Glutamatergic neuron (in vitro differentiated cells): ENCODE measurements at regions not wholly inside any gene's neighbourhood (a gene's known extent, or its start where the extent isn't known, plus 50 kb on each side); places are given as distances from the start of the nearest gene placed in this dataset.

Source experiments
- DNase-seq: peaks from one replicate; pipeline ENCODE4 v3.0.0; 2022
- H3K27ac Mint-ChIP-seq: one replicate; pipeline ENCODE4 v1.8.0; 2020; ENCODE audit warnings: mild to moderate bottlenecking, mixed read lengths, inconsistent platforms; ENCODE audit not compliant: unreplicated experiment
- H3K27me3 Mint-ChIP-seq: one replicate; pipeline ENCODE4 v1.8.0; 2020; ENCODE audit warnings: mild to moderate bottlenecking, moderate library complexity, mixed read lengths, inconsistent platforms; ENCODE audit not compliant: unreplicated experiment
- H3K36me3 Mint-ChIP-seq: one replicate; pipeline ENCODE4 v1.8.0; 2020; ENCODE audit warnings: mild to moderate bottlenecking, mixed read lengths, inconsistent platforms; ENCODE audit not compliant: unreplicated experiment
- H3K4me1 Mint-ChIP-seq: one replicate; pipeline ENCODE4 v1.8.0; 2020; ENCODE audit warnings: mild to moderate bottlenecking, low read depth, mixed read lengths, inconsistent platforms; ENCODE audit not compliant: unreplicated experiment
- H3K4me3 Mint-ChIP-seq: one replicate; pipeline ENCODE4 v1.8.0; 2020; ENCODE audit warnings: mild to moderate bottlenecking, mixed read lengths, inconsistent platforms; ENCODE audit not compliant: unreplicated experiment
- H3K9me3 Mint-ChIP-seq: one replicate; pipeline ENCODE4 v1.8.0; 2020; ENCODE audit warnings: mild to moderate bottlenecking, moderate library complexity, mixed read lengths, inconsistent platforms; ENCODE audit not compliant: unreplicated experiment
- TF ChIP-seq, protein P1 (sequence below): fragments of 200-600 bp; sonication (generic); IDR thresholded peaks from one replicate; pipeline ENCODE4 v1.5.0; 2021; ENCODE audit not compliant: partially characterized antibody, unreplicated experiment

DNA sequence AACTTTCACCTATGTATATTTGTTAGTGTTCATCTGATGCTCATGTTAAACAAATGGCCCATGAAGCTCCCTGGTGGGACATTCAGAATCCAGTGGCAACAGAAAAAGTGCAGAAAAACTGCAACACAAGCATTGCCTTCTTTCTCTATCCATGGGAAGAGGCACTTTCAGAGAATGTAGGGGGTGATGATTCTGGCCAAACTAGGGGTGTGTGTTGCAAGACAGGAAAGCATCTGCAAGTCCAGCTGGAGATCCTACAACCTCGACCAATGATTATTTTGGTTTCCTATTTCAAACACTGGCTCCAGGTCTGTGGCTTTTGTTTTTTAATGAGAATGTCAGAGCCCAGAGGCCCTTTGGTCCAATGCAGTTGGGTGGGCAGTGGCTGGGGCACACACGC lies 198.7 kb downstream of the CXCL12 start:
- TF ChIP-seq, protein P1, sequence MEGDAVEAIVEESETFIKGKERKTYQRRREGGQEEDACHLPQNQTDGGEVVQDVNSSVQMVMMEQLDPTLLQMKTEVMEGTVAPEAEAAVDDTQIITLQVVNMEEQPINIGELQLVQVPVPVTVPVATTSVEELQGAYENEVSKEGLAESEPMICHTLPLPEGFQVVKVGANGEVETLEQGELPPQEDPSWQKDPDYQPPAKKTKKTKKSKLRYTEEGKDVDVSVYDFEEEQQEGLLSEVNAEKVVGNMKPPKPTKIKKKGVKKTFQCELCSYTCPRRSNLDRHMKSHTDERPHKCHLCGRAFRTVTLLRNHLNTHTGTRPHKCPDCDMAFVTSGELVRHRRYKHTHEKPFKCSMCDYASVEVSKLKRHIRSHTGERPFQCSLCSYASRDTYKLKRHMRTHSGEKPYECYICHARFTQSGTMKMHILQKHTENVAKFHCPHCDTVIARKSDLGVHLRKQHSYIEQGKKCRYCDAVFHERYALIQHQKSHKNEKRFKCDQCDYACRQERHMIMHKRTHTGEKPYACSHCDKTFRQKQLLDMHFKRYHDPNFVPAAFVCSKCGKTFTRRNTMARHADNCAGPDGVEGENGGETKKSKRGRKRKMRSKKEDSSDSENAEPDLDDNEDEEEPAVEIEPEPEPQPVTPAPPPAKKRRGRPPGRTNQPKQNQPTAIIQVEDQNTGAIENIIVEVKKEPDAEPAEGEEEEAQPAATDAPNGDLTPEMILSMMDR: no peak
- Mint-ChIP-seq H3K9me3 (no peaks in the 10 kb centered on the region), H3K4me1 (no peaks in the 10 kb centered on the region), H3K27me3 (peaks cover 3% of the 10 kb centered on the region), H3K27ac (no peak overlapping the region), H3K36me3 (peaks cover 4% of the 10 kb centered on the region), H3K4me3 (no peak overlapping the region)
- DNase-seq: no peak

DNA sequence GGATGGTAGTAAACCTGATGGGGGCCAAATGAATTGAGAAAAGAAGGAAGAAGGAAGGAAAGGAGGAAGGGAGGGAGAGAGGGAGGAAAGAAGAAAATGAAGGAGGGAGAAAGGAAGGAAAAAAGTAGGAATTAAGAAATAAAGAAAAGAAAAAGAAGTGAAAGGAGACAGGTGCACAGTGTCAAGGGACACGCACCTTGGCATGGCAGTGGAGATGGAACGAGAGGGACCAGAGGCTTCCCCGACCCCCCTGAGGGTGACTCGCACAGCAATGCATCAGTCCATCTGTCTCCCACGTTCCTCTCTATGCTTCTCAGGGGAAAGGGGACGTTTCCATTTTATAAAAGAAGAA lies 199.6 kb downstream of the CXCL12 start:
- no peak for DNase-seq
- no peaks in the 10 kb centered on the region for H3K4me1 Mint-ChIP-seq
- H3K4me3 Mint-ChIP-seq: no peak overlapping the region
- no peak overlapping the region for H3K27ac Mint-ChIP-seq
- peaks cover 3% of the 10 kb centered on the region for H3K27me3 Mint-ChIP-seq
- H3K36me3 Mint-ChIP-seq: no peaks in the 10 kb centered on the region
- TF ChIP-seq, protein P1: no peak
- no peaks in the 10 kb centered on the region for H3K9me3 Mint-ChIP-seq

DNA sequence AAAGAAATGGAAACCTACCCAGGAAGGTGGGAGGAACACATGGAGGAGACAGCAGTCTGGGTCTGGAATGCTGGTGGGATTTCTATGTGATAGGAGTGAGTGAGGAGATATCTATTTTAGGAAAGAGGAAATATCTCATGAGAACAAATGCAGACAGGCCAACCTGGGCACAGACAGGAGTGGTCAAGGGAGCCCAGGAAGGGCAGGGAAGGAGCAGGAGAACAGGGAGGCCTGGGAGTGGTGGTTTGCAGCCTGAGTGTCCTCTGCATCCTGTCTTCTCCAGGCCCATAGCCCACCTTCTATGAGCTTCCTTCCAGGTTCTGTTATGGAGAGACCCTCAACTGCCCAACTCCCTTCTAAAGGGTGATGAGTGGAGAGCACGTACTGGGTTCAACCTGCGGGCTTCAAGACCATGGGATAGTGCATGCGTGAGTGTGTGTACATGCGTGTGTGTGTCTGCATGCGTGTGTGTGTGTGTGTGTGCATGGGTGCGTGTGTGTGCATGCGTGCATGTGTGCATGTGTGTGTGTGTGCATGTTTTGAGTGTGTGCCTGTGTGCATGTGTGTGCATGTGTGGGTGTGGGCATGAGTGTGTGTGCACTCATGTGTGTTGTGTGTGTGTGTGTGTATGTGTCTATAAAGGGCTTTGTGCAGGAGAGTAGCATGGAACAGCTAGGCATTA lies 200.1 kb downstream of the CXCL12 start:
- DNase-seq: no peak
- H3K27ac Mint-ChIP-seq: no peak overlapping the region
- H3K9me3 Mint-ChIP-seq: no peaks in the 10 kb centered on the region
- H3K27me3 Mint-ChIP-seq: peaks cover 3% of the 10 kb centered on the region
- no peaks in the 10 kb centered on the region for H3K36me3 Mint-ChIP-seq
- no peak overlapping the region for H3K4me3 Mint-ChIP-seq
- H3K4me1 Mint-ChIP-seq: no peaks in the 10 kb centered on the region
- TF ChIP-seq, protein P1: no peak

DNA sequence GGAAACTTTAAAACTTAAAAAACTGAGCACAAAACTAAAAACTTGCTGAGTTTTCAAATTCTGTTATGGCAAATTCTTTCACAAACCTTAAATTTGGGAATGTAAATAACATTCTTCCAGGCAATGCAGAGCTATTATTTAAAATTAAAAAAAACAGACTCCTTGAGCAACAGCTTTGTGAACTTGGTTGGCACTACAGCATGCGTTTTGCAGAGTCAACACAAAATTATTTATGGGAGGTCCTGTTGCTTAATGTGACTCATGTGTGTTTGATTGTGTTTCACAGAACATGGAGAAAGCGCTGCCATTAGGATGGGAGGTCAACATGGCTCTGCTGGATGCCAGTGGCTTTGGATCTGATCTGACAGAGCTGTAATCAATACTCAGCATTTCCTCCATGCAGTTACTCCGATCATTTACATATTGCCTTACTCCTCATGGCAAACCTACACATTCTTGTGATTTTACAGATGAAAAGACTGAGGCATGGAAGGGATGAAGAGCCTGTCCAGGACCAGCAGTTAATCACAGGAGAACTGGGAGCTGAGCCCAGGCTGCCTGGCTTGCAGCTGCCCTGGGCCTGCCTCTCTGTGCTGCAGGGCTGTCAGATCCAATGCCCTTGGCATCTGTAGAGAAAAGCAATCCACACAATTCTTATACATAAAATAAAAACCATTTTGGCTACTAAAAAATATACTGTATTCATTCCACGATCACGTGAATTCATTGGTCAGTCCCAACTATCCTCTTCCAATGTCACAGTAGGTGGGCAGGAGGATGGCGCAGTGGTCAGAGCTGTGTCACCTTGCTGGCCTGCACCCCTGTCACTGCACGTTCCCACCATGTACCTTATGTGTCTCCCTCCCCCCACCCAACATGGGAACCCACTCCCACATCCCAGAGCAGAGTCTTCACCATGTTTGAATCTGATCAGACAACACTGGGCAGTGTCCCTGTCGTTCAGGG lies 200.9 kb downstream of the CXCL12 start:
- Mint-ChIP-seq H3K4me3 (no peak overlapping the region), H3K27me3 (peaks cover 3% of the 10 kb centered on the region), H3K36me3 (no peaks in the 10 kb centered on the region), H3K4me1 (no peaks in the 10 kb centered on the region), H3K27ac (no peak overlapping the region), H3K9me3 (no peaks in the 10 kb centered on the region)
- no peak for DNase-seq
- TF ChIP-seq, protein P1: no peak

DNA sequence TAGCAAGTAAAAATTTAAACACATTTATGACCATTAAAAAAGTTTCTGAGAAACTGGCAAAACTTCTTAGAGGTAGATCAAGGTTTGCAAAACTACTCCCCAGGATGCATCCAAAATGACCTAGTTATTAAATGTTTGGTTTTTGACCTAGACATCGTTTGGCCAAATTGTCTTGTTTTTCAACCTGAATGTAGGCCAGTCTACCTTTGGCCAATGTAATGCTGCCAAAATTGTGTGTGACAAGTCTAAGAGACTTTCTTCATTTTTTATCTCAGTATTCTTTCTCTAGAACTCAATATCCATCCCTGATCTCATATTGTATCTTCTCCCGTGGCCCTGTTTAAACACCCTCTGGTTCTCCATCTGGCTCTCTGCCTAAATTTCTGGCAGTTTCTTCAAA lies 202.0 kb downstream of the CXCL12 start:
- Mint-ChIP-seq H3K9me3 (no peaks in the 10 kb centered on the region), H3K27ac (no peak overlapping the region)
- DNase-seq: no peak

More for the DNA sequence above, 202.0 kb downstream of the CXCL12 start:
- TF ChIP-seq, protein P1: no peak
- H3K27me3 Mint-ChIP-seq: peaks cover 3% of the 10 kb centered on the region
- H3K4me1 Mint-ChIP-seq: no peaks in the 10 kb centered on the region
- no peaks in the 10 kb centered on the region for H3K36me3 Mint-ChIP-seq
- no peak overlapping the region for H3K4me3 Mint-ChIP-seq
